Sigmoid colon (tissue), 6 donors: ENCODE measurements at regions not wholly inside any gene's neighbourhood (a gene's known extent, or its start where the extent isn't known, plus 50 kb on each side); places are given as distances from the start of the nearest gene placed in this dataset.

Experiments
- DNase-seq: peaks from one replicate; pipeline ENCODE4 v3.0.0-alpha.2; 2019
- H3K27ac ChIP-seq, 4 donors: fragments of 200-600 bp; sonication (generic); one replicate each; pipeline ENCODE4 v1.5.1; 2016 to 2019; ENCODE audit warnings: mild to moderate bottlenecking in 1 of 4
- H3K27me3 ChIP-seq, 3 donors: fragments of 200-600 bp; sonication (generic); one replicate each; pipeline ENCODE4 v1.5.1; 2019; ENCODE audit warnings: mild to moderate bottlenecking in 1 of 3
- H3K36me3 ChIP-seq, 4 donors: fragments of 200-600 bp; sonication (generic); one replicate each; pipeline ENCODE4 v1.5.1; 2016 to 2019
- H3K4me1 ChIP-seq, 4 donors: fragments of 200-600 bp; sonication (generic); one replicate each; pipeline ENCODE4 v1.5.1; 2017 to 2019
- H3K4me3 ChIP-seq, 4 donors: fragments of 200-600 bp; sonication (generic); one replicate each; pipeline ENCODE4 v1.5.1; 2017 to 2019; ENCODE audit warnings: mild to moderate bottlenecking in 2 of 4, moderate library complexity in 1 of 4
- H3K9me3 ChIP-seq, 4 donors: fragments of 200-600 bp in 3 of 4; sonication (generic) in 3 of 4; one replicate each; pipeline versions ENCODE4 v1.5.1 to v1.6.1; 2013 to 2019
- EP300 ChIP-seq, 4 donors: sonication (generic); formaldehyde crosslinking; IDR thresholded peaks; one replicate each; pipeline ENCODE4 v1.6.1; 2017; ENCODE audit warnings: antibody characterized with exemption in 4 of 4
- POLR2A ChIP-seq, 2 donors: fragments of 450-650 bp; IDR thresholded peaks; one replicate each; pipeline ENCODE4 v1.6.1; 2016; ENCODE audit warnings: antibody characterized with exemption in 2 of 2, mild to moderate bottlenecking in 2 of 2, moderate library complexity in 2 of 2
- POLR2AphosphoS5 ChIP-seq, 4 donors: sonication (generic); formaldehyde crosslinking; IDR thresholded peaks; one replicate each; pipeline ENCODE4 v1.6.1; 2017; ENCODE audit warnings: antibody characterized with exemption in 4 of 4
- WGBS, 2 donors: extraction: QIAGEN DNeasy Blood & Tissue Kit; methylation state at CpG; one replicate each; pipeline ENCODE4 v1.1.7; 2013; 5-methylcytosine and 5-hydroxymethylcytosine counted together
- intact Hi-C: fragments of 100-400 bp; cut with DNase I; formaldehyde crosslinking; loops from one replicate; pipeline ENCODE4 v1.15.1; 2023
- TF ChIP-seq, protein P1 (sequence below), 4 experiments: fragments of 450-650 bp in 3 of 4; fragments of 200-600 bp in 1 of 4; IDR thresholded peaks; one replicate each; pipeline ENCODE4 v1.5.1; 2016 to 2019; ENCODE audit warnings: antibody characterized with exemption in 4 of 4, mild to moderate bottlenecking in 3 of 4, moderate library complexity in 2 of 4
- donor health status: healthy with polysubstance abuse.
- donor health status: healthy.

DNA sequence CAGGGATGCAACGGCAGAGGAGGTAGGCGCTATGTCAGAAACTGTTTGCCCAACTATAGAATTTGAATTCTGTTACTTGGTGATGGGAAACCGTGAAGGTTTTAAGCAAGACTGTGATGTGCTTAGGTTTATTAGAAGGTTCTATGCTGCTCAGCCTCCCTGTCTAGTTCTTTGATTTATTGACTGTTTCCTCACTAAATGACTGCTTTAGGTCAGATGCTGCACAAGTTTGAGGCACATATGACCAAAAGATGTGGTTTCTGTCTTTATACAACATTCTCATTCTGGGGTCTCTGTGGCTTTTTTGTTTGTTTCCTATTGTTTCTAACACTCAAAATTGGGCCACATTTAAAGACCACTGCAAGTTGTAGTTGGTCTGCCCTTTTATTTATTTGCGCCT, 323.0 kb upstream of the OBI1 start:
- intact Hi-C loops, result no loop called here
- TF ChIP-seq EP300 (IDR thresholded peaks at IDR 0.05), result no peak
- TF ChIP-seq POLR2A (IDR thresholded peaks at IDR 0.05), result no peak
- TF ChIP-seq, protein P1, sequence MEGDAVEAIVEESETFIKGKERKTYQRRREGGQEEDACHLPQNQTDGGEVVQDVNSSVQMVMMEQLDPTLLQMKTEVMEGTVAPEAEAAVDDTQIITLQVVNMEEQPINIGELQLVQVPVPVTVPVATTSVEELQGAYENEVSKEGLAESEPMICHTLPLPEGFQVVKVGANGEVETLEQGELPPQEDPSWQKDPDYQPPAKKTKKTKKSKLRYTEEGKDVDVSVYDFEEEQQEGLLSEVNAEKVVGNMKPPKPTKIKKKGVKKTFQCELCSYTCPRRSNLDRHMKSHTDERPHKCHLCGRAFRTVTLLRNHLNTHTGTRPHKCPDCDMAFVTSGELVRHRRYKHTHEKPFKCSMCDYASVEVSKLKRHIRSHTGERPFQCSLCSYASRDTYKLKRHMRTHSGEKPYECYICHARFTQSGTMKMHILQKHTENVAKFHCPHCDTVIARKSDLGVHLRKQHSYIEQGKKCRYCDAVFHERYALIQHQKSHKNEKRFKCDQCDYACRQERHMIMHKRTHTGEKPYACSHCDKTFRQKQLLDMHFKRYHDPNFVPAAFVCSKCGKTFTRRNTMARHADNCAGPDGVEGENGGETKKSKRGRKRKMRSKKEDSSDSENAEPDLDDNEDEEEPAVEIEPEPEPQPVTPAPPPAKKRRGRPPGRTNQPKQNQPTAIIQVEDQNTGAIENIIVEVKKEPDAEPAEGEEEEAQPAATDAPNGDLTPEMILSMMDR (IDR thresholded peaks at IDR 0.05), result no peak
- no peak for TF ChIP-seq POLR2AphosphoS5 (IDR thresholded peaks at IDR 0.05)
- DNase-seq, result no peak
- no peaks in the 10 kb centered on the region for H3K9me3 ChIP-seq
- H3K4me3 ChIP-seq, result no peak overlapping the region
- WGBS, 2 donors, result 67 to 74% methylated on average over 4 of the region's 4 CpGs
- no peak overlapping the region for H3K27ac ChIP-seq
- no peaks in the 10 kb centered on the region for H3K36me3 ChIP-seq
- no peaks in the 10 kb centered on the region for H3K4me1 ChIP-seq
- H3K27me3 ChIP-seq, result no peaks in the 10 kb centered on the region

DNA sequence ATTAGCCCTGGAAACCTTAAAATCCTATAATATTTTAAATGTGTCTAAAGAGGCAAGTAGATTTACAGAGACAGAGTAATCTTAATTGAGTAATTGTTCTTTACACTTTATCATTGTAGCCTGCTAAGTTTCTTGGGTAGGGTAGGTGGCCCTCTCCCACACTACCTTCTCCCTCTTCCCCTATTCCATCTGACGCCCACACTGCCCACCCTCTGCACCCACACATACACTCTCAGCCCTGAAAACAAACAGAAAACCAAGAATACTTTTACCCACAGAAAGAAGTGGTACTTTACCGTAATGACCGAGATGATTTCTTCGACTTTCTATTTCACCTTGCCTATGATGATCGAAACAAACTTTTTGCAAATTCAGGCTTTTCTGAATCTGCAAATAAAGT, 320.4 kb upstream of the OBI1 start:
- no peaks in the 10 kb centered on the region for H3K36me3 ChIP-seq
- DNase-seq, result no peak
- no peaks in the 10 kb centered on the region for H3K9me3 ChIP-seq
- H3K27me3 ChIP-seq, result no peaks in the 10 kb centered on the region
- no peaks in the 10 kb centered on the region for H3K4me1 ChIP-seq
- 88 to 92% methylated on average over 5 of the region's 5 CpGs for WGBS, 2 donors
- H3K27ac ChIP-seq, result no peak overlapping the region
- H3K4me3 ChIP-seq, result no peak overlapping the region
- intact Hi-C loops, result no loop called here
- no peak for TF ChIP-seq POLR2AphosphoS5 (IDR thresholded peaks at IDR 0.05)
- no peak for TF ChIP-seq EP300 (IDR thresholded peaks at IDR 0.05)
- TF ChIP-seq, protein P1 (IDR thresholded peaks at IDR 0.05), result no peak
- no peak for TF ChIP-seq POLR2A (IDR thresholded peaks at IDR 0.05)

DNA sequence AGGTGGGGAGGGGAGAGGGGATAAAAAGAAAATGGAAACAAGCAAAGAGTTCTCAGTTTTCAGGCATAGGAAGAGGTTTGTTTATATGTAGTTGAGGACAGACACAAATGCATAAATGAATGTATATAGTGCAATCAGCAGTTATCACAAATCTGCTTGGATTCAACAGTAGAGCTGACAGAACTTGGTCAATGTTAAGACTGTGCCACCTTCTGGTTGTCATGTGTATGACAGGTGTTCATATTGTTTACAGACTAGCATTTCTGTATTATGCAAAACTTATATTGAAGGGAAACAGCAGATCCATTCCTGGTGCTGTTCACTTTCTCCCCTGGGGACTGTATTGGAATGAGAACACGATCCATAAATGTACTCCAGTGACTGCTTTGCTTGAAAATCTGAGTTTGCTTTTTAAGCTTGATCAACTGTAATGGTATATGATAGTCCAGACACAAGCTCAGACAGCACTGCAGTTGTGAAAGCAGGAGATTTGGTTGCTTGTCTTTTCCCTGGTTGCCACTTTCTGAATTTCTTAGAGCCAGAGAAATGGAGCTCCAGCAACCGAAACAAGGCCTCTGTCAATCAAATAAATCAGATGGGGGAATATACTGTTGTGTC, 319.5 kb upstream of the OBI1 start:
- Histone ChIP-seq H3K4me1 (no peaks in the 10 kb centered on the region), H3K9me3 (no peaks in the 10 kb centered on the region), H3K36me3 (no peaks in the 10 kb centered on the region), H3K4me3 (no peak overlapping the region), H3K27ac (no peak overlapping the region), H3K27me3 (no peaks in the 10 kb centered on the region)
- intact Hi-C loops, result loop anchor here (1.0 kb wide), 1 partner anchor 841 kb away; no protein-coding TSS in a partner anchor
- DNase-seq, result no peak
- no peak for TF ChIP-seq POLR2A (IDR thresholded peaks at IDR 0.05)
- TF ChIP-seq, protein P1 (IDR thresholded peaks at IDR 0.05), result peak in 3 of 4 experiments; percentile 46 to 55 (median 47)
- TF ChIP-seq POLR2AphosphoS5 (IDR thresholded peaks at IDR 0.05), result no peak
- no peak for TF ChIP-seq EP300 (IDR thresholded peaks at IDR 0.05)
- WGBS, 2 donors, result 20 to 39% methylated on average over 2 of the region's 2 CpGs

DNA sequence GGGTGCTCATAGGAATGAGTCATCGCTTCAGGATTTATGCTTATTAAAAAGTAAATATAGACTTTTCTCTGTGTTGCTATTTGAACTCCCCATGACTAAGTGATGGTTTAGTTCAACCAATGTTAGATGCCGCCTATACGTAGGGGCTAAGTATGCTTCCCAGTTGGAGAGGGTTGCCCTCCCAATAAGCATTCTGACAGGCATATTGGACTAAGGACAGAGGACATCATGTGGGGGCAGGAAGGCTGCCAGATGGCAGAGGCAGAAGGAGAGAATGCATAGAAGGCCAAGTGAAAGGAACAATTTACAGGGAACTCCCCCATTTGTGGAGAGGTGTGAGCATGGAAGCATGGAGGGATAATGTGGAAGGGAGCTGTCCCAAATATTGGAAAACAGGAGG, 318.4 kb upstream of the OBI1 start:
- Histone ChIP-seq H3K36me3 (no peaks in the 10 kb centered on the region), H3K4me1 (no peaks in the 10 kb centered on the region), H3K27me3 (no peaks in the 10 kb centered on the region), H3K27ac (no peak overlapping the region), H3K4me3 (no peak overlapping the region), H3K9me3 (no peaks in the 10 kb centered on the region)
- DNase-seq, result no peak
- intact Hi-C loops, result no loop called here
- TF ChIP-seq, protein P1 (IDR thresholded peaks at IDR 0.05), result no peak
- no peak for TF ChIP-seq POLR2A (IDR thresholded peaks at IDR 0.05)
- TF ChIP-seq POLR2AphosphoS5 (IDR thresholded peaks at IDR 0.05), result no peak
- TF ChIP-seq EP300 (IDR thresholded peaks at IDR 0.05), result no peak
- WGBS, 2 donors, result 87 to 90% methylated on average over 3 of the region's 3 CpGs

DNA sequence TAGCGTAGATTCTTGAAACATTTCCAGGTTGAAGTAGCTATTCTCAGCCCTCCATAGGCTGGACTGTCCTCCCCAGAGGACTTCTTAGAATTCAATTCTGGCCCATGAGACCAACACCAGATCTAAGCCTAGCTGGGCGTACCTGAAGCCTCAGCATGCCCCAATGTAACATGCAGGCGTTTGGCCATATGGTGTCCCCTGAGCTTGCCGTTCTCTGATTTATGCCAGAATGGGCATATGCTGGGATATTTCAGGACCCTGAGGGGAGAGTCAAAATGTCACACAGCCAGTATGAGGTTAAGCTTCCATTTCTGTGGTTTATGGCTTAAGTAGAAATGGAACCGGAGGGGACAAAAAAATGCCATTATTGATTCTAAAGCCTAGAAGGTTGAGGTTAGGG, 317.7 kb upstream of the OBI1 start:
- Histone ChIP-seq H3K9me3 (no peaks in the 10 kb centered on the region), H3K27ac (no peak overlapping the region), H3K27me3 (no peaks in the 10 kb centered on the region), H3K4me3 (no peak overlapping the region), H3K4me1 (no peaks in the 10 kb centered on the region), H3K36me3 (no peaks in the 10 kb centered on the region)
- intact Hi-C loops, result no loop called here
- no peak for TF ChIP-seq POLR2AphosphoS5 (IDR thresholded peaks at IDR 0.05)
- no peak for TF ChIP-seq POLR2A (IDR thresholded peaks at IDR 0.05)
- TF ChIP-seq EP300 (IDR thresholded peaks at IDR 0.05), result no peak
- TF ChIP-seq, protein P1 (IDR thresholded peaks at IDR 0.05), result no peak
- DNase-seq, result no peak
- WGBS, 2 donors, result 86% methylated on average over 5 of the region's 5 CpGs
